Fibroblast of lung (primary cell): ENCODE measurements at regions not wholly inside any gene's neighbourhood (a gene's known extent, or its start where the extent isn't known, plus 50 kb on each side); places are given as distances from the start of the nearest gene placed in this dataset.

Source experiments
- DNase-seq, 2 donors: peaks; one replicate each; pipeline versions ENCODE4 v3.0.0 to v3.0.0-alpha.2; 2010; ENCODE audit warnings: low read depth in 2 of 2
- H2AFZ ChIP-seq: 2 replicates; pipeline ENCODE4 v1.5.1; 2012; ENCODE audit warnings: low read length, control low read depth, inconsistent platforms
- H3K27ac ChIP-seq: 2 replicates; pipeline ENCODE4 v1.5.1; 2011; ENCODE audit warnings: low read length, control low read depth; ENCODE audit not compliant: insufficient read depth
- H3K27me3 ChIP-seq: 2 replicates; pipeline ENCODE4 v1.5.1; 2011; ENCODE audit warnings: mild to moderate bottlenecking, low read length; ENCODE audit not compliant: control insufficient read depth, insufficient read depth
- H3K36me3 ChIP-seq: 2 replicates; pipeline ENCODE4 v1.5.1; 2011; ENCODE audit warnings: low read length; ENCODE audit not compliant: control insufficient read depth, insufficient read depth
- H3K4me1 ChIP-seq: 2 replicates; pipeline ENCODE4 v1.5.1; 2011; ENCODE audit warnings: low read length; ENCODE audit not compliant: control insufficient read depth, insufficient read depth; ENCODE audit errors: extremely low read depth
- H3K4me2 ChIP-seq: 2 replicates; pipeline ENCODE4 v1.5.1; 2011; ENCODE audit warnings: low read length, control low read depth; ENCODE audit not compliant: insufficient read depth; ENCODE audit errors: extremely low read depth
- H3K4me3 ChIP-seq, 4 experiments: fragments of 200-600 bp in 1 of 4; sonication (generic) in 1 of 4; replicated peaks in 1 of 4; 2 replicates each; pipeline ENCODE4 v1.5.1; 2011 to 2016; ENCODE audit warnings: low read length in 4 of 4, low read depth in 3 of 4, mild to moderate bottlenecking in 3 of 4, control low read depth in 2 of 4, inconsistent platforms in 1 of 4, mixed read lengths in 1 of 4; ENCODE audit not compliant: insufficient read depth in 1 of 4; ENCODE audit errors: control extremely low read depth in 1 of 4
- H3K79me2 ChIP-seq: 2 replicates; pipeline ENCODE4 v1.5.1; 2012; ENCODE audit warnings: mild to moderate bottlenecking, low read length, inconsistent platforms; ENCODE audit not compliant: control insufficient read depth, insufficient read depth
- H3K9ac ChIP-seq: 2 replicates; pipeline ENCODE4 v1.5.1; 2011; ENCODE audit warnings: mild to moderate bottlenecking, low read length, control low read depth; ENCODE audit not compliant: insufficient read depth
- H3K9me3 ChIP-seq: 2 replicates; pipeline ENCODE4 v1.5.1; 2012; ENCODE audit warnings: low read depth, low read length; ENCODE audit not compliant: control insufficient read depth, insufficient read depth
- H4K20me1 ChIP-seq: 2 replicates; pipeline ENCODE4 v1.5.1; 2011; ENCODE audit warnings: low read length; ENCODE audit not compliant: control insufficient read depth, insufficient read depth; ENCODE audit errors: extremely low read depth
- CTCF ChIP-seq, 2 donors: IDR thresholded peaks in 1 of 2; conservative IDR thresholded peaks in 1 of 2; 1 replicate in 1 of 2; 2 replicates in 1 of 2; pipeline ENCODE4 v1.5.1; 2011 to 2012; ENCODE audit warnings: low read length in 2 of 2, control low read depth in 1 of 2, inconsistent platforms in 1 of 2, low read depth in 1 of 2, mild to moderate bottlenecking in 1 of 2
- EZH2 ChIP-seq: IDR thresholded peaks from 2 replicates; pipeline ENCODE4 v1.5.1; 2012; ENCODE audit warnings: low read length, control low read depth, mild to moderate bottlenecking; ENCODE audit errors: missing control alignments

GRCh38 chr4:96039803-96040436, 200.0 kb downstream of the PDHA2 start:
- Histone ChIP-seq H3K27me3 (no peaks in the 10 kb centered on the region), H3K4me1 (no peaks in the 10 kb centered on the region), H3K4me3 (no peak overlapping the region), H3K9ac (no peak overlapping the region), H3K36me3 (no peaks in the 10 kb centered on the region), H3K4me2 (no peak overlapping the region), H3K27ac (no peak overlapping the region), H2AFZ (no peak overlapping the region), H4K20me1 (no peaks in the 10 kb centered on the region), H3K79me2 (no peaks in the 10 kb centered on the region), H3K9me3 (no peaks in the 10 kb centered on the region)
- TF ChIP-seq CTCF (conservative IDR thresholded peaks at IDR 0.05 in 1 of 2, IDR thresholded peaks at IDR 0.05 in 1 of 2; ENCODE audit: low read depth in 1 of 2, low read length in 2 of 2) (no peak), EZH2 (no peak)
- no peak for DNase-seq

GRCh38 chr4:96044971-96045370, 205.1 kb downstream of the PDHA2 start:
- Histone ChIP-seq H3K79me2 (no peaks in the 10 kb centered on the region), H4K20me1 (no peaks in the 10 kb centered on the region), H3K27ac (no peak overlapping the region), H3K4me3 (no peak overlapping the region), H3K9ac (no peak overlapping the region), H2AFZ (no peak overlapping the region), H3K4me2 (no peak overlapping the region), H3K9me3 (no peaks in the 10 kb centered on the region), H3K36me3 (no peaks in the 10 kb centered on the region), H3K4me1 (no peaks in the 10 kb centered on the region), H3K27me3 (no peaks in the 10 kb centered on the region)
- DNase-seq: no peak
- TF ChIP-seq CTCF (conservative IDR thresholded peaks at IDR 0.05 in 1 of 2, IDR thresholded peaks at IDR 0.05 in 1 of 2; ENCODE audit: low read depth in 1 of 2, low read length in 2 of 2) (no peak), EZH2 (no peak)

GRCh38 chr4:96052827-96053226, 212.9 kb downstream of the PDHA2 start:
- Histone ChIP-seq H3K9me3 (no peaks in the 10 kb centered on the region), H3K27ac (no peak overlapping the region), H4K20me1 (no peaks in the 10 kb centered on the region), H3K4me3 (no peak overlapping the region), H3K4me2 (no peak overlapping the region), H3K9ac (no peak overlapping the region), H3K4me1 (no peaks in the 10 kb centered on the region), H2AFZ (no peak overlapping the region), H3K27me3 (no peaks in the 10 kb centered on the region), H3K79me2 (no peaks in the 10 kb centered on the region), H3K36me3 (no peaks in the 10 kb centered on the region)
- TF ChIP-seq CTCF (conservative IDR thresholded peaks at IDR 0.05 in 1 of 2, IDR thresholded peaks at IDR 0.05 in 1 of 2; ENCODE audit: low read depth in 1 of 2, low read length in 2 of 2): no peak
- no peak for TF ChIP-seq EZH2
- DNase-seq: no peak
